ENCODE measurements at regions not wholly inside any gene's neighbourhood (a gene's known extent, or its start where the extent isn't known, plus 50 kb on each side); places are given as distances from the start of the nearest gene placed in this dataset.
"Not testable (repeated sequence)": the region's sequence is repeated elsewhere in the genome, so short reads cannot be mapped to it uniquely, and the experiment has no call there.

GRCh38 chr15:30688684-30689083 lies 62.8 kb downstream of the ARHGAP11B start:
- ATAC-seq; DNase-seq; intact Hi-C loops (cut with micrococcal nuclease): not testable (repeated sequence)

- ATAC-seq; intact Hi-C loops (cut with micrococcal nuclease); DNase-seq: not testable (repeated sequence)
These were observed 64.2 kb downstream of the ARHGAP11B start for GRCh38 chr15:30690153-30690552.

GRCh38 chr15:30695811-30696210 lies 69.9 kb downstream of the ARHGAP11B start:
- intact Hi-C loops (cut with micrococcal nuclease); ATAC-seq; DNase-seq: not testable (repeated sequence)

- ATAC-seq; intact Hi-C loops (cut with micrococcal nuclease); DNase-seq: not testable (repeated sequence)
These were observed 70.7 kb downstream of the ARHGAP11B start for GRCh38 chr15:30696439-30697314.

GRCh38 chr15:30697315-30697685 lies 71.4 kb downstream of the ARHGAP11B start:
- intact Hi-C loops (cut with micrococcal nuclease); DNase-seq; ATAC-seq: not testable (repeated sequence)

- peak; percentile 88 for ATAC-seq
- intact Hi-C loops (cut with micrococcal nuclease); DNase-seq: not testable (repeated sequence)
These were observed 74.2 kb downstream of the ARHGAP11B start for GRCh38 chr15:30700006-30700597.

GRCh38 chr15:30707976-30708685 lies 82.2 kb downstream of the ARHGAP11B start:
- DNase-seq; ATAC-seq; intact Hi-C loops (cut with micrococcal nuclease): not testable (repeated sequence)

GRCh38 chr15:30708809-30709208 lies 82.9 kb downstream of the ARHGAP11B start:
- ATAC-seq; DNase-seq; intact Hi-C loops (cut with micrococcal nuclease): not testable (repeated sequence)

GRCh38 chr15:30718038-30718643 lies 92.2 kb downstream of the ARHGAP11B start:
- DNase-seq; ATAC-seq; intact Hi-C loops (cut with micrococcal nuclease): not testable (repeated sequence)

GRCh38 chr15:30719363-30719762 lies 93.4 kb downstream of the ARHGAP11B start:
- ATAC-seq; DNase-seq; intact Hi-C loops (cut with micrococcal nuclease): not testable (repeated sequence)

GRCh38 chr15:30720825-30721224 lies 94.9 kb downstream of the ARHGAP11B start:
- ATAC-seq; DNase-seq; intact Hi-C loops (cut with micrococcal nuclease): not testable (repeated sequence)

- intact Hi-C loops (cut with micrococcal nuclease); DNase-seq: not testable (repeated sequence)
- ATAC-seq: peak; percentile 37
These were observed 95.6 kb downstream of the ARHGAP11B start for GRCh38 chr15:30721529-30721928.

GRCh38 chr15:30723540-30724175 lies 97.7 kb downstream of the ARHGAP11B start:
- intact Hi-C loops (cut with micrococcal nuclease); ATAC-seq; DNase-seq: not testable (repeated sequence)

GRCh38 chr15:30729880-30730590 lies 104.1 kb downstream of the ARHGAP11B start:
- intact Hi-C loops (cut with micrococcal nuclease); DNase-seq: not testable (repeated sequence)
- ATAC-seq: peak; percentile 59

GRCh38 chr15:30730633-30731032 lies 104.7 kb downstream of the ARHGAP11B start:
- DNase-seq; intact Hi-C loops (cut with micrococcal nuclease): not testable (repeated sequence)
- peak; percentile 29 for ATAC-seq

- ATAC-seq; DNase-seq; intact Hi-C loops (cut with micrococcal nuclease): not testable (repeated sequence)
These were observed 106.2 kb downstream of the ARHGAP11B start for GRCh38 chr15:30732100-30732499.

GRCh38 chr15:30735884-30736564 lies 110.1 kb downstream of the ARHGAP11B start:
- DNase-seq; intact Hi-C loops (cut with micrococcal nuclease): not testable (repeated sequence)
- ATAC-seq: peak; percentile 24
